ENCODE measurements at regions not wholly inside any gene's neighbourhood (a gene's known extent, or its start where the extent isn't known, plus 50 kb on each side); places are given as distances from the start of the nearest gene placed in this dataset.

DNA sequence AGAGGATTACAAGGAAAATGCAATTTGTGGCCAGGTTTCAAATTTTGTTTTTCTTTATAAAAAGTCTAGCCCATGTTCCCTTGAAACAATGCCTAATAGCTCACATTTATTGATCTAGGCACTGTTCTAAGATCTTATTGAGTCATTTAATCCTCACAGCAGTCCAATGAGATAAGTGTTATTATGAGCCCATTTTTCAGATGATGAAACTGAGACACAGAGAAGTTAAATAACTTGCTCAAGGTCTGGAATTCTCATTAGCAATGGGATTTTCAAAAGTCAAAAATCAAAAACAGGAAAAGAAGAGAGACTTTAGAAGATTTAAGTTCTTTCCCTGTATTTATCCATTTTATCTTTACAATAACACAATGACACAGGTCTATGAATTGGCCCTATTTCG, 90.0 kb upstream of the COL6A5 start:
- Histone ChIP-seq H3K27me3 (ENCODE audit: low read length) (no peaks in the 10 kb centered on the region), H3K4me3 (ENCODE audit: insufficient read depth, low read length, poor library complexity, severe bottlenecking) (no peak overlapping the region), H3K27ac (ENCODE audit: low read depth, low read length) (no peak overlapping the region), H3K4me2 (ENCODE audit: low read depth, low read length, poor library complexity, severe bottlenecking) (no peak overlapping the region), H2AFZ (ENCODE audit: low read depth, low read length, severe bottlenecking) (no peak overlapping the region), H3F3A (ENCODE audit: insufficient read depth) (no peaks in the 10 kb centered on the region), H4K20me1 (ENCODE audit: low read depth, low read length) (no peaks in the 10 kb centered on the region), H3K36me3 (ENCODE audit: low read length) (no peaks in the 10 kb centered on the region), H3K9me2 (replicated peaks; ENCODE audit: insufficient read depth, low read length) (no peaks in the 10 kb centered on the region), H3K9ac (ENCODE audit: low read length) (no peak overlapping the region), H3K79me2 (ENCODE audit: insufficient read depth, low read length) (no peaks in the 10 kb centered on the region), H3K9me3 (ENCODE audit: insufficient read depth, low read length) (no peaks in the 10 kb centered on the region)
- no peak for TF ChIP-seq EZH2phosphoT487 (conservative IDR thresholded peaks at IDR 0.05; ENCODE audit: low read length)
- TF ChIP-seq, protein P1, sequence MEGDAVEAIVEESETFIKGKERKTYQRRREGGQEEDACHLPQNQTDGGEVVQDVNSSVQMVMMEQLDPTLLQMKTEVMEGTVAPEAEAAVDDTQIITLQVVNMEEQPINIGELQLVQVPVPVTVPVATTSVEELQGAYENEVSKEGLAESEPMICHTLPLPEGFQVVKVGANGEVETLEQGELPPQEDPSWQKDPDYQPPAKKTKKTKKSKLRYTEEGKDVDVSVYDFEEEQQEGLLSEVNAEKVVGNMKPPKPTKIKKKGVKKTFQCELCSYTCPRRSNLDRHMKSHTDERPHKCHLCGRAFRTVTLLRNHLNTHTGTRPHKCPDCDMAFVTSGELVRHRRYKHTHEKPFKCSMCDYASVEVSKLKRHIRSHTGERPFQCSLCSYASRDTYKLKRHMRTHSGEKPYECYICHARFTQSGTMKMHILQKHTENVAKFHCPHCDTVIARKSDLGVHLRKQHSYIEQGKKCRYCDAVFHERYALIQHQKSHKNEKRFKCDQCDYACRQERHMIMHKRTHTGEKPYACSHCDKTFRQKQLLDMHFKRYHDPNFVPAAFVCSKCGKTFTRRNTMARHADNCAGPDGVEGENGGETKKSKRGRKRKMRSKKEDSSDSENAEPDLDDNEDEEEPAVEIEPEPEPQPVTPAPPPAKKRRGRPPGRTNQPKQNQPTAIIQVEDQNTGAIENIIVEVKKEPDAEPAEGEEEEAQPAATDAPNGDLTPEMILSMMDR (IDR thresholded peaks at IDR 0.05; ENCODE audit: insufficient read depth, low read length, poor library complexity, severe bottlenecking): no peak

DNA sequence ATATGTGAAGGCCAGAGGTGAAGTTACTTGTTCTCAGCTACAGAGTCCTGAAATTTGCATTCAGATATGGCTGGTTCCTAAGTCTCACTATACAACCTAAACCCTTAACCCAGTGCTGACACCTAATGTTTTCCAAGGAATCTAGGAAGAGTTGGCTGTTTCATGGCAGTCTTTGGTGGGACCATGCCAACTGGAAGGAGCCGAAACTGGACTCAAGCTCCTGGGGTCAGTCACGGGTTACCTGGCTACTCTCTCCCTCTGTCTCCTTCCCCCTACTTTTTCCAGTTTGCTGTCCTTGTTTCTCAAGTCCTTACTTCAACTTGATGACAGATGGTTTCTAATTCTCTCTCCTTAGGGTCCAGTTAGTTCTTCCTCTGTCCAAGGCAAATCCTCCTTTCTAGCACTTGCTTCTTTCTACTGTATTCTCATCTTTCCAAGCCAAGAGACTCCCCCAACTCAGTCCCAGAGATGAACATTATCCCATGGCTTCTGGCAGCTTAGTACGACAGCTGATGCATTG, 88.6 kb upstream of the COL6A5 start:
- Histone ChIP-seq H3K9me3 (ENCODE audit: insufficient read depth, low read length) (no peaks in the 10 kb centered on the region), H3K9me2 (replicated peaks; ENCODE audit: insufficient read depth, low read length) (no peaks in the 10 kb centered on the region), H3F3A (ENCODE audit: insufficient read depth) (no peaks in the 10 kb centered on the region), H3K27me3 (ENCODE audit: low read length) (no peaks in the 10 kb centered on the region), H2AFZ (ENCODE audit: low read depth, low read length, severe bottlenecking) (no peak overlapping the region), H3K9ac (ENCODE audit: low read length) (no peak overlapping the region), H3K79me2 (ENCODE audit: insufficient read depth, low read length) (no peaks in the 10 kb centered on the region), H3K36me3 (ENCODE audit: low read length) (no peaks in the 10 kb centered on the region), H3K27ac (ENCODE audit: low read depth, low read length) (no peak overlapping the region), H3K4me2 (ENCODE audit: low read depth, low read length, poor library complexity, severe bottlenecking) (no peak overlapping the region), H3K4me3 (ENCODE audit: insufficient read depth, low read length, poor library complexity, severe bottlenecking) (no peak overlapping the region), H4K20me1 (ENCODE audit: low read depth, low read length) (no peaks in the 10 kb centered on the region)
- TF ChIP-seq, protein P1 (IDR thresholded peaks at IDR 0.05; ENCODE audit: insufficient read depth, low read length, poor library complexity, severe bottlenecking): no peak
- TF ChIP-seq EZH2phosphoT487 (conservative IDR thresholded peaks at IDR 0.05; ENCODE audit: low read length): no peak

DNA sequence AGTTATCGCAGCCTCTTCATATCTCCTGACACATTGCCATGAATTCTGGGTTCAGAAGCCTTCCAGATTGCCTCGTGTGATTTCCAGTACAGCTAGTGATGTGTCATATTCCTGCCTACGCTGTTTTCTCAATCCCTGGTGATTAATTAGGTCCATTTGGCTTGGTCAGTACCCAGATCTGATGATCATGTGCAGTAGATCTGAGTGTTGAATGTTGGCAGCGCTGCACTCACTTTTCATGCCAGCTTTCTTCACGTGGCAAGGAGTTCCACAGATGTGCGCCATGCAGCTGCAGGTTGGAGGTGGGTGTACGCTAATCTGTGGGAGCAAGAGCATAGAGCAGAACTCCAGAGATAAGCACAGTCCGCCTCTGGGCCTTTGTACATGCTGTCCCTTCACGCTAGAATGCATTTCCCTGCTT, 86.9 kb upstream of the COL6A5 start:
- Histone ChIP-seq H3K4me2 (ENCODE audit: low read depth, low read length, poor library complexity, severe bottlenecking) (no peak overlapping the region), H4K20me1 (ENCODE audit: low read depth, low read length) (no peaks in the 10 kb centered on the region), H3F3A (ENCODE audit: insufficient read depth) (no peaks in the 10 kb centered on the region), H3K36me3 (ENCODE audit: low read length) (no peaks in the 10 kb centered on the region), H3K27ac (ENCODE audit: low read depth, low read length) (no peak overlapping the region), H3K27me3 (ENCODE audit: low read length) (no peaks in the 10 kb centered on the region), H2AFZ (ENCODE audit: low read depth, low read length, severe bottlenecking) (no peak overlapping the region), H3K9ac (ENCODE audit: low read length) (no peak overlapping the region), H3K4me3 (ENCODE audit: insufficient read depth, low read length, poor library complexity, severe bottlenecking) (no peak overlapping the region), H3K9me3 (ENCODE audit: insufficient read depth, low read length) (no peaks in the 10 kb centered on the region), H3K9me2 (replicated peaks; ENCODE audit: insufficient read depth, low read length) (no peaks in the 10 kb centered on the region), H3K79me2 (ENCODE audit: insufficient read depth, low read length) (no peaks in the 10 kb centered on the region)
- TF ChIP-seq, protein P1 (IDR thresholded peaks at IDR 0.05; ENCODE audit: insufficient read depth, low read length, poor library complexity, severe bottlenecking): no peak
- no peak for TF ChIP-seq EZH2phosphoT487 (conservative IDR thresholded peaks at IDR 0.05; ENCODE audit: low read length)

All from SU-DHL-6 (cell line).